WTC11 (cell line): ENCODE measurements at regions not wholly inside any gene's neighbourhood (a gene's known extent, or its start where the extent isn't known, plus 50 kb on each side); places are given as distances from the start of the nearest gene placed in this dataset.
"Not testable (repeated sequence)": the region's sequence is repeated elsewhere in the genome, so short reads cannot be mapped to it uniquely, and the experiment has no call there.

Experiments
- ATAC-seq: fragments of 200-7000 bp; cut with Tn5 transposase; 2 replicates; pipeline ENCODE4 v1.10.0; 2021; ENCODE audit warnings: mild to moderate bottlenecking, moderate library complexity
- CTCF ChIA-PET: fragments of 300-600 bp; sonication (Branson Sonifier 250); formaldehyde crosslinking; loops from one replicate; lab custom pipeline; 2021; ENCODE audit warnings: antibody characterized with exemption; lab: Charles Lee
- POLR2A ChIA-PET: fragments of 350-600 bp; sonication (Branson Sonifier 250); formaldehyde crosslinking; loops from one replicate; lab custom pipeline; 2021; ENCODE audit warnings: antibody characterized with exemption; lab: Charles Lee
- DNase-seq: peaks from one replicate; pipeline ENCODE4 v3.0.0; 2021; ENCODE audit warnings: low spot score
- H3K27ac Mint-ChIP-seq: 2 replicates; pipeline ENCODE4 v1.8.0; 2021; ENCODE audit warnings: mixed read lengths
- H3K27me3 Mint-ChIP-seq: 2 replicates; pipeline ENCODE4 v1.8.0; 2021; ENCODE audit warnings: low read depth, mild to moderate bottlenecking, moderate library complexity, mixed read lengths
- H3K36me3 Mint-ChIP-seq: 2 replicates; pipeline ENCODE4 v1.8.0; 2021; ENCODE audit warnings: mixed read lengths
- H3K4me1 Mint-ChIP-seq: 2 replicates; pipeline ENCODE4 v1.8.0; 2022; ENCODE audit warnings: mixed read lengths
- H3K4me3 Mint-ChIP-seq: 2 replicates; pipeline ENCODE4 v1.8.0; 2021; ENCODE audit warnings: mild to moderate bottlenecking, moderate library complexity, mixed read lengths
- H3K9me3 Mint-ChIP-seq: 2 replicates; pipeline ENCODE4 v1.8.0; 2021; ENCODE audit warnings: mixed read lengths
- AFF4 ChIP-seq: sonication (generic); formaldehyde crosslinking; IDR thresholded peaks from 2 replicates; pipeline ENCODE4 v1.8.1; 2023; ENCODE audit warnings: mild to moderate bottlenecking, missing genetic modification reagents, borderline replicate concordance
- CBFB ChIP-seq: sonication (generic); formaldehyde crosslinking; IDR thresholded peaks from 2 replicates; pipeline ENCODE4 v1.8.1; 2022; ENCODE audit warnings: mild to moderate bottlenecking, low read depth, missing genetic modification reagents
- CDX4 ChIP-seq: fragments of 250-450 bp; sonication (Bioruptor Pico); IDR thresholded peaks from 2 replicates; pipeline ENCODE4 v1.9.0; 2021; ENCODE audit warnings: moderate library complexity, mild to moderate bottlenecking, inconsistent platforms, borderline replicate concordance
- E2F5 ChIP-seq: sonication (generic); formaldehyde crosslinking; IDR thresholded peaks from 2 replicates; pipeline ENCODE4 v1.8.1; 2022; ENCODE audit warnings: mild to moderate bottlenecking, moderate library complexity, missing genetic modification reagents
- EMX1 ChIP-seq: fragments of 250-450 bp; sonication (Bioruptor Pico); IDR thresholded peaks from 2 replicates; pipeline ENCODE4 v1.8.0; 2021; ENCODE audit warnings: mild to moderate bottlenecking
- FOXJ3 ChIP-seq: sonication (generic); formaldehyde crosslinking; IDR thresholded peaks from 2 replicates; pipeline ENCODE4 v1.9.0; 2021; ENCODE audit warnings: missing genetic modification reagents, mild to moderate bottlenecking, borderline replicate concordance
- FOXP4 ChIP-seq: sonication (generic); formaldehyde crosslinking; IDR thresholded peaks from 2 replicates; pipeline ENCODE4 v1.8.0; 2022; ENCODE audit warnings: mild to moderate bottlenecking, missing genetic modification reagents
- MXD4 ChIP-seq: fragments of 250-450 bp; sonication (Bioruptor Pico); IDR thresholded peaks from 2 replicates; pipeline ENCODE4 v1.8.0; 2021; ENCODE audit warnings: mild to moderate bottlenecking, moderate library complexity, borderline replicate concordance
- NFYB ChIP-seq: sonication (generic); formaldehyde crosslinking; conservative IDR thresholded peaks from 2 replicates; pipeline ENCODE4 v1.8.0; 2022; ENCODE audit warnings: low read depth, missing genetic modification reagents
- NR2C2 ChIP-seq: sonication (generic); formaldehyde crosslinking; IDR thresholded peaks from 2 replicates; pipeline ENCODE4 v1.8.0; 2022; ENCODE audit warnings: mild to moderate bottlenecking, missing genetic modification reagents
- RELA ChIP-seq: sonication (generic); formaldehyde crosslinking; IDR thresholded peaks from 2 replicates; pipeline ENCODE4 v1.8.1; 2022; ENCODE audit warnings: missing genetic modification reagents, mild to moderate bottlenecking, borderline replicate concordance
- RORB ChIP-seq: fragments of 250-450 bp; sonication (Bioruptor Pico); IDR thresholded peaks from 2 replicates; pipeline ENCODE4 v1.9.0; 2021; ENCODE audit warnings: mild to moderate bottlenecking
- TEAD4 ChIP-seq: sonication (generic); formaldehyde crosslinking; IDR thresholded peaks from 2 replicates; pipeline ENCODE4 v1.8.0; 2022; ENCODE audit warnings: mild to moderate bottlenecking, missing genetic modification reagents
- USF1 ChIP-seq: sonication (generic); formaldehyde crosslinking; IDR thresholded peaks from 2 replicates; pipeline ENCODE4 v1.8.0; 2022; ENCODE audit warnings: mild to moderate bottlenecking, missing genetic modification reagents
- ZNF219 ChIP-seq: sonication (generic); formaldehyde crosslinking; IDR thresholded peaks from 2 replicates; pipeline ENCODE4 v1.8.0; 2023; ENCODE audit warnings: missing genetic modification reagents, mild to moderate bottlenecking, borderline replicate concordance
- ZNF263 ChIP-seq: sonication (generic); formaldehyde crosslinking; IDR thresholded peaks from 2 replicates; pipeline ENCODE4 v1.8.1; 2022; ENCODE audit warnings: low read depth, mild to moderate bottlenecking, moderate library complexity, missing genetic modification reagents
- ZNF396 ChIP-seq: fragments of 250-450 bp; sonication (Bioruptor Pico); IDR thresholded peaks from 2 replicates; pipeline ENCODE4 v1.8.0; 2021; ENCODE audit warnings: mild to moderate bottlenecking, moderate library complexity, borderline replicate concordance
- ZNF416 ChIP-seq: fragments of 250-450 bp; sonication (Bioruptor Pico); IDR thresholded peaks from 2 replicates; pipeline ENCODE4 v1.9.0; 2021; ENCODE audit warnings: mild to moderate bottlenecking, inconsistent platforms
- ZNF425 ChIP-seq: fragments of 250-450 bp; sonication (Bioruptor Pico); conservative IDR thresholded peaks from 2 replicates; pipeline ENCODE4 v1.9.0; 2021; ENCODE audit warnings: mild to moderate bottlenecking
- TF ChIP-seq, protein P1 (sequence below): sonication (generic); formaldehyde crosslinking; IDR thresholded peaks from 2 replicates; pipeline ENCODE4 v1.8.0; 2022; ENCODE audit warnings: mild to moderate bottlenecking, missing genetic modification reagents

- Mint-ChIP-seq H3K27ac (no peak overlapping the region), H3K9me3 (no peaks in the 10 kb centered on the region), H3K4me1 (peaks cover 20% of the 10 kb centered on the region), H3K36me3 (no peaks in the 10 kb centered on the region), H3K27me3 (no peaks in the 10 kb centered on the region), H3K4me3 (no peak overlapping the region)
- TF ChIP-seq E2F5 = no peak
- TF ChIP-seq CDX4 (CRISPR knock-in tag) = no peak
- TF ChIP-seq RORB = no peak
- no peak for TF ChIP-seq NFYB (CRISPR knock-in tag)
- no peak for TF ChIP-seq CBFB (CRISPR knock-in tag)
- TF ChIP-seq ZNF396 (CRISPR knock-in tag) = no peak
- no peak for TF ChIP-seq USF1 (CRISPR knock-in tag)
- CTCF ChIA-PET = no interaction called here
- POLR2A ChIA-PET = no interaction called here
- no peak for ATAC-seq
- DNase-seq = no peak
These were observed 121.5 kb downstream of the FEM1C start for GRCh38 chr5:115423051-115423450.

DNA sequence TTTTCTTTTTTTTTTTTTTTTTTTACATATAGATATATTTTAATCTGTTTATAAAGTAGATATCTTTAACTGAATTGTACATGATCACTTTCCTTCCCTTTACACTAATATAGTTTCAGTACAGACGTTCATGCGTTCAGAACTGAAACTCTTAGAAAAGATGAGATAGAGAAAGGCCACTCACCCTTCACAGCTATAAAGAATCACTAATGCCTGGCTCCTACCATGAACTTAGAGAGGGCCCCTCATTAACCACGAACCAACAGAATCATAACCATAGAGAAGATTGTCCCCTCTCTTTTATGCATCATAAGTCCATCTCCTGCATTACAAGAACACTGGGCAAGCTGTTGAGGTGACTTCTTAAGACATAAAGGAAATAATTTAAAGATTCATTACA lies 123.8 kb downstream of the FEM1C start:
- ATAC-seq, H3K4me1 Mint-ChIP-seq, DNase-seq, H3K4me3 Mint-ChIP-seq, H3K36me3 Mint-ChIP-seq, H3K27me3 Mint-ChIP-seq, H3K27ac Mint-ChIP-seq, CTCF ChIA-PET, POLR2A ChIA-PET, H3K9me3 Mint-ChIP-seq: not testable (repeated sequence)

GRCh38 chr5:115419846-115420585 lies 123.6 kb upstream of the CCDC112 start:
- no peak for DNase-seq
- Mint-ChIP-seq H3K4me3 (no peak overlapping the region), H3K9me3 (no peaks in the 10 kb centered on the region), H3K4me1 (0 out of 2 replicates have a peak, but pooled peaks cover 3% of the 10 kb centered on the region), H3K27me3 (no peaks in the 10 kb centered on the region), H3K27ac (no peak overlapping the region), H3K36me3 (no peaks in the 10 kb centered on the region)
- ChIA-PET CTCF (no interaction called here), POLR2A (no interaction called here)
- peak; percentile 84 for ATAC-seq
- no peak for TF ChIP-seq ZNF219 (CRISPR knock-in tag)
- TF ChIP-seq ZNF425 (CRISPR knock-in tag) = no peak
- TF ChIP-seq AFF4 (CRISPR knock-in tag) = no peak
- no peak for TF ChIP-seq ZNF416
- no peak for TF ChIP-seq EMX1
- TF ChIP-seq ZNF263 (CRISPR knock-in tag) = no peak
- no peak for TF ChIP-seq TEAD4
- TF ChIP-seq, protein P1, sequence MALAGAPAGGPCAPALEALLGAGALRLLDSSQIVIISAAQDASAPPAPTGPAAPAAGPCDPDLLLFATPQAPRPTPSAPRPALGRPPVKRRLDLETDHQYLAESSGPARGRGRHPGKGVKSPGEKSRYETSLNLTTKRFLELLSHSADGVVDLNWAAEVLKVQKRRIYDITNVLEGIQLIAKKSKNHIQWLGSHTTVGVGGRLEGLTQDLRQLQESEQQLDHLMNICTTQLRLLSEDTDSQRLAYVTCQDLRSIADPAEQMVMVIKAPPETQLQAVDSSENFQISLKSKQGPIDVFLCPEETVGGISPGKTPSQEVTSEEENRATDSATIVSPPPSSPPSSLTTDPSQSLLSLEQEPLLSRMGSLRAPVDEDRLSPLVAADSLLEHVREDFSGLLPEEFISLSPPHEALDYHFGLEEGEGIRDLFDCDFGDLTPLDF (CRISPR knock-in tag) = no peak
- TF ChIP-seq MXD4 (CRISPR knock-in tag) = no peak
- TF ChIP-seq RELA = no peak
- TF ChIP-seq NR2C2 = no peak
- no peak for TF ChIP-seq FOXP4
- TF ChIP-seq FOXJ3 (CRISPR knock-in tag) = no peak
